SK-N-SH (cell line): ENCODE measurements at regions not wholly inside any gene's neighbourhood (a gene's known extent, or its start where the extent isn't known, plus 50 kb on each side); places are given as distances from the start of the nearest gene placed in this dataset.

Experiments
- CTCF ChIA-PET: fragments of 300-600, 350-600 bp; formaldehyde crosslinking; extraction: SDS; loops from one replicate; lab custom pipeline; 2021; lab: Yijun Ruan, JAX
- POLR2A ChIA-PET: fragments of 350-600 bp; sonication (Branson Sonifier 250); formaldehyde crosslinking; extraction: SDS; loops from one replicate; lab custom pipeline; 2020; ENCODE audit warnings: antibody characterized with exemption, inconsistent platforms; lab: Yijun Ruan, JAX
- DNase-seq: peaks from one replicate; pipeline ENCODE4 v3.0.0; 2012
- H2AFZ ChIP-seq: fragments of 200-600 bp; sonication (generic); 2 replicates; pipeline ENCODE4 v1.8.1; 2016; ENCODE audit warnings: antibody characterized with exemption, mild to moderate bottlenecking, low read depth
- H3F3A ChIP-seq: fragments of 200-600 bp; sonication (generic); replicated peaks from 2 replicates; pipeline ENCODE3; 2016; ENCODE audit warnings: antibody characterized with exemption, mild to moderate bottlenecking; ENCODE audit not compliant: insufficient read depth
- H3K27ac ChIP-seq, 2 experiments: fragments of 200-500 bp in 1 of 2; fragments of 200-600 bp in 1 of 2; sonication (Bioruptor generic) in 1 of 2; sonication (generic), shearing (Covaris generic) in 1 of 2; 2 replicates each; pipeline versions ENCODE4 v1.5.1 to v1.6.1; 2014 to 2016; ENCODE audit warnings: low read depth in 2 of 2, inconsistent platforms in 1 of 2, low read length in 1 of 2, mild to moderate bottlenecking in 1 of 2, mixed read lengths in 1 of 2
- H3K27me3 ChIP-seq: fragments of 200-600 bp; sonication (generic), shearing (Covaris generic); 2 replicates; pipeline ENCODE4 v1.6.1; 2016; ENCODE audit warnings: mixed run types; ENCODE audit not compliant: insufficient read depth
- H3K36me3 ChIP-seq, 2 experiments: fragments of 200-500 bp in 1 of 2; fragments of 200-600 bp in 1 of 2; sonication (Bioruptor generic) in 1 of 2; sonication (generic) in 1 of 2; replicated peaks in 1 of 2; 2 replicates each; pipeline versions ENCODE3 to v1.5.1; 2014 to 2016; ENCODE audit warnings: low read length in 1 of 2, mild to moderate bottlenecking in 1 of 2; ENCODE audit not compliant: insufficient read depth in 2 of 2, control insufficient read depth in 1 of 2
- H3K4me1 ChIP-seq, 2 experiments: fragments of 200-500 bp in 1 of 2; fragments of 200-600 bp in 1 of 2; sonication (Bioruptor generic) in 1 of 2; sonication (generic), shearing (Covaris generic) in 1 of 2; 2 replicates each; pipeline versions ENCODE4 v1.5.1 to v1.6.1; 2014 to 2016; ENCODE audit warnings: low read depth in 1 of 2, low read length in 1 of 2, mixed run types in 1 of 2; ENCODE audit not compliant: insufficient read depth in 2 of 2, control insufficient read depth in 1 of 2
- H3K4me2 ChIP-seq: fragments of 200-600 bp; sonication (generic), shearing (Covaris generic); 2 replicates; pipeline ENCODE4 v1.6.1; 2017; ENCODE audit warnings: mixed run types
- H3K4me3 ChIP-seq, 2 experiments: fragments of 200-500 bp in 1 of 2; fragments of 200-600 bp in 1 of 2; sonication (Bioruptor generic) in 1 of 2; sonication (generic), shearing (Covaris generic) in 1 of 2; 2 replicates each; pipeline versions ENCODE4 v1.5.1 to v1.8.1; 2014 to 2016; ENCODE audit warnings: low read depth in 2 of 2, inconsistent platforms in 1 of 2, low read length in 1 of 2, mild to moderate bottlenecking in 1 of 2, mixed read lengths in 1 of 2, moderate library complexity in 1 of 2
- H3K79me2 ChIP-seq: fragments of 200-600 bp; sonication (generic); 2 replicates; pipeline ENCODE4 v1.8.1; 2017; ENCODE audit warnings: mild to moderate bottlenecking; ENCODE audit not compliant: insufficient read depth
- H3K9ac ChIP-seq: fragments of 200-600 bp; sonication (generic); 2 replicates; pipeline ENCODE4 v1.6.1; 2017; ENCODE audit warnings: mixed run types
- H3K9me2 ChIP-seq: fragments of 200-600 bp; sonication (generic); 2 replicates; pipeline ENCODE4 v1.6.1; 2017; ENCODE audit warnings: mixed run types
- H3K9me3 ChIP-seq: fragments of 200-600 bp; sonication (generic); 2 replicates; pipeline ENCODE4 v1.6.1; 2017; ENCODE audit warnings: mixed run types, mild to moderate bottlenecking, moderate library complexity
- H4K20me1 ChIP-seq: fragments of 200-600 bp; sonication (generic); 2 replicates; pipeline ENCODE4 v1.6.1; 2017; ENCODE audit warnings: mild to moderate bottlenecking, mixed run types; ENCODE audit not compliant: insufficient read depth
- CTCF ChIP-seq: fragments of 200-600 bp; sonication (generic); IDR thresholded peaks from 2 replicates; pipeline ENCODE4 v1.6.1; 2017; ENCODE audit warnings: antibody characterized with exemption, mild to moderate bottlenecking, moderate library complexity
- ELF1 ChIP-seq: IDR thresholded peaks from 2 replicates; pipeline ENCODE4 v1.4.0; 2012
- GABPA ChIP-seq: IDR thresholded peaks from 2 replicates; pipeline ENCODE4 v1.4.0; 2012; ENCODE audit warnings: low read depth, mild to moderate bottlenecking
- IRF3 ChIP-seq: fragments of 150-350 bp; IDR thresholded peaks from 2 replicates; pipeline ENCODE4 v1.6.1; 2016; ENCODE audit warnings: mild to moderate bottlenecking, low read depth, low read length
- MAX ChIP-seq: IDR thresholded peaks from 2 replicates; pipeline ENCODE4 v1.4.0; 2012; ENCODE audit warnings: low read depth
- NFIC ChIP-seq: IDR thresholded peaks from 2 replicates; pipeline ENCODE4 v1.4.0; 2012; ENCODE audit warnings: borderline replicate concordance
- RAD21 ChIP-seq: IDR thresholded peaks from 2 replicates; pipeline ENCODE4 v1.6.1; 2012; ENCODE audit warnings: mild to moderate bottlenecking, low read length
- RFX5 ChIP-seq: IDR thresholded peaks from 2 replicates; pipeline ENCODE4 v1.6.1; 2012; ENCODE audit warnings: mild to moderate bottlenecking, improper control_type of control experiment, low read length
- SMC3 ChIP-seq: IDR thresholded peaks from 2 replicates; pipeline ENCODE4 v1.6.1; 2012; ENCODE audit warnings: low read depth, low read length, improper control_type of control experiment
- TCF12 ChIP-seq: IDR thresholded peaks from 2 replicates; pipeline ENCODE4 v1.4.0; 2012
- TEAD4 ChIP-seq: IDR thresholded peaks from 2 replicates; pipeline ENCODE4 v1.4.0; 2012; ENCODE audit warnings: mild to moderate bottlenecking, borderline replicate concordance; ENCODE audit not compliant: insufficient read depth
- USF1 ChIP-seq: IDR thresholded peaks from 2 replicates; pipeline ENCODE4 v1.4.0; 2012; ENCODE audit warnings: low read depth, borderline replicate concordance
- ZBTB33 ChIP-seq: IDR thresholded peaks from 2 replicates; pipeline ENCODE4 v1.4.0; 2012; ENCODE audit warnings: low read depth, borderline replicate concordance
- WGBS: methylation state at CpG from one replicate; pipeline ENCODE4 v1.1.6; 2017; ENCODE audit warnings: low lambda C conversion rate; 5-methylcytosine and 5-hydroxymethylcytosine counted together

GRCh38 chr5:2221450-2221849 lies 338.7 kb upstream of the IRX4 start (continued):
- no peak for TF ChIP-seq TEAD4

GRCh38 chr5:2220741-2221140 lies 338.0 kb upstream of the IRX4 start:
- CTCF ChIA-PET = no interaction called here
- no peaks in the 10 kb centered on the region for H3K36me3 ChIP-seq
- 5% methylated on average over 5 of the region's 7 CpGs for WGBS
- H3K4me3 ChIP-seq = no peak overlapping the region
- no peak overlapping the region for H3K9ac ChIP-seq
- no peaks in the 10 kb centered on the region for H3K4me1 ChIP-seq
- POLR2A ChIA-PET = no interaction called here
- no peak for DNase-seq
- H3K27me3 ChIP-seq = peaks cover 23% of the 10 kb centered on the region; the same call in 1 of the 2 replicates
- no peaks in the 10 kb centered on the region for H4K20me1 ChIP-seq
- no peaks in the 10 kb centered on the region for H3K9me3 ChIP-seq
- H2AFZ ChIP-seq = no peak overlapping the region
- no peaks in the 10 kb centered on the region for H3F3A ChIP-seq
- no peaks in the 10 kb centered on the region for H3K9me2 ChIP-seq
- no peak overlapping the region for H3K27ac ChIP-seq
- no peaks in the 10 kb centered on the region for H3K79me2 ChIP-seq
- TF ChIP-seq SMC3 = no peak
- no peak for TF ChIP-seq ELF1
- TF ChIP-seq RFX5 = no peak
- no peak for TF ChIP-seq TEAD4
- no peak for TF ChIP-seq IRF3
- no peak for TF ChIP-seq RAD21
- TF ChIP-seq MAX = no peak
- no peak for TF ChIP-seq ZBTB33
- TF ChIP-seq GABPA = no peak
- no peak for TF ChIP-seq CTCF
- TF ChIP-seq USF1 = no peak
- no peak for TF ChIP-seq TCF12
- no peak for TF ChIP-seq NFIC
- no peak overlapping the region for H3K4me2 ChIP-seq
